ENCODE measurements at regions not wholly inside any gene's neighbourhood (a gene's known extent, or its start where the extent isn't known, plus 50 kb on each side); places are given as distances from the start of the nearest gene placed in this dataset.

- TF ChIP-seq ARNT (IDR thresholded peaks at IDR 0.05) (no peak), BHLHE40 (IDR thresholded peaks at IDR 0.05; ENCODE audit: borderline replicate concordance) (no peak), FOXM1 (IDR thresholded peaks at IDR 0.05; ENCODE audit: borderline replicate concordance) (no peak), PKNOX1 (IDR thresholded peaks at IDR 0.05) (no peak), SP1 (IDR thresholded peaks at IDR 0.05) (no peak), ELF4 (IDR thresholded peaks at IDR 0.05) (no peak), SUZ12 (IDR thresholded peaks at IDR 0.05) (no peak), CTBP1 (IDR thresholded peaks at IDR 0.05; ENCODE audit: borderline replicate concordance) (no peak)
Measured at GRCh38 chr16:65659758-65660157, 537.9 kb upstream of the CDH11 start.

All from HEK293T (cell line).